GM19372 (cell line): ENCODE measurements at regions not wholly inside any gene's neighbourhood (a gene's known extent, or its start where the extent isn't known, plus 50 kb on each side); places are given as distances from the start of the nearest gene placed in this dataset.

Experiments used
- ATAC-seq: cut with Tn5 transposase; IDR thresholded peaks from one replicate; pipeline ENCODE4 v1.9.1; 2021; ENCODE audit warnings: mild to moderate bottlenecking, low read depth, moderate library complexity; ENCODE audit not compliant: unreplicated experiment

DNA sequence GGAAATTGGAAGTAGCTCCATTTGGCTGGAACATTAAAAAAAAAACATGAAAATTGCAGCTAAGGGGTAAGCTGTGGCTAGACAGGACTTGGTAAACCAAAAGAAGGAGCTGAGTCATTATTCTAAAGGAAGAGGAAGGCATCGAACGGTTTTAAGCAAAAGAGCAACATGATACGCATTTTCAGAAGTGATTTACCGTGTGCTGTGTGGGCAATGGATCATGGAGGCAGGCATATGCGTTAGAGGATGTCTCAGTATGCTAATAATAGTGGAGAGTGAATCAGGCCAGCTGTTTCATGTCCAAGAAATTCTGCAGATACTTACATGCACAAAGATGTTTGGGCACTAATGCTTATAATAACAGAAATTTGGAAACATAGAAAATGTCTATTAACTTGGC, 409.1 kb upstream of the ATP11B start:
- ATAC-seq, result no peak

DNA sequence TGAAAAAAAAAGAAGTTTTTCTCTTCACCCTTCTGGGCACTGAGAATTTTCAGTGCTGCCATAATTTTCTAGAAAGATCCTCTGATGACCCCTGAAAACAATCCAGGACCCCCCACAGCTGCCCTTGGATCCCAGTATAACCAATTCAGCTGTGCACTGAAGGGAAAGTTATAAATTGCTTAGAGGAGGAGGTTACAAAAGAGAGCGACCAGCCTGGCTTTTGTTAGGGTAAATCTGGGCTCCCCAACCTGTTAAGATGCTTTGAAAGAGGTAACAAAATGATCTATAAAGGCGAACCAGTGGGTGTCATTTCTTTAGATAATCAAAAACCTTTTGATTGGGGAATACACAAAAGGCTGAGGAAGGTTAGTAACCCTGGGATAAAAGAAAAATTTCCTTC, 407.9 kb upstream of the ATP11B start:
- ATAC-seq, result no peak

GRCh38 chr3:182388506-182388905, 404.8 kb upstream of the ATP11B start:
- no peak for ATAC-seq

DNA sequence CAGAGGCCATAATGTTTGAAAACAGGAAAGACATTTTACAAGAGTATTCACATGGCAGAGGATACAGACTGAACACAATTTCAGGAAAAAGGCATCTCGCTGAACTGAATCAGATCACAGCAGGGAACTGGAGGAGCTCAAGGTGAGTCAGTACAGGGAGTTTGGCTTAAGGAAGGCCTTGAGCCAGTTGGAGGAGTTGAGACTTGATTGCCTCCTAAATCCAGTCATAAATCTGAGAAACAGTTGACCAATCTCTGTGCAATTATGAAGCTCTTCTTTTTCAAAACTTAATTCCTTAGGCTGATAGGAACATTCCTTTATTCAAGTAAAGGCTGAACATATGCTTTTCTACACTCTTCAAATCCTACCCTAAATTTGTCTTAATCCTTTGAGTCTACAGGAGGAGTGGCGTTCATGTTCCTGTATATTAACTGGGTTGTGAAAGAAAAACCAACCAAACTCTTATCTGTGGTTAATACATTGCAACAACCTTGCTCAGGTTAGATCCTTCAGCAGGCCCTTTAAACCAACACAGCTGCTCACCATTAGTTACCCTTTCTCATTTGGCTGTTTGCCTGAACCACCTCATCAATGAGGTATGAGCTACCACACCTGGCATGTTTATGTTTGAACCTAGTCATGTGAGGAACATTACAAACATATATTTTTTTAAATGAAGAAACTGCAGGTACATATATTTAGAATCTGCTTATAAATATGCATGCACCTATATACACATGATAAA, 404.1 kb upstream of the ATP11B start:
- no peak for ATAC-seq

DNA sequence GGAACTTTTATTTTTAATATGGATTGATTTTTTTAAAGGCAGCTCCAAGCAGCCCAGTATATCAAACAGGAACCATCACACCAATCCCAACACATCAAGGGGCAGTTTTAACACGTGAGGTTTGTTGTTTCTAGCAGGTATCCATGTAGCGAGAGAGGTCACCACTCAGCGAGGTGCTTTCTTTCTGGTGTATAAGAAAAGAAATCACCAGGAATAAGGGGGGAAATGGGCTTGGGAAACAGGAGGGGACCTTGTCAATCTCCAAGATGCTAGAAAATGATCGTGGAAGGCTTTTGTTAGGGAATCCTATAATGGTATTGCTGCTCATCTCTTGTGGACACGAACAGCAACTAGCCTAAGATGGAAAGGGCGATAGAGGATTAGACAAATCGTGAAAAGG, 402.9 kb upstream of the ATP11B start:
- no peak for ATAC-seq

- no peak for ATAC-seq
Measured at GRCh38 chr3:182392182-182392937, 400.9 kb upstream of the ATP11B start.

GRCh38 chr3:182393151-182393550, 400.2 kb upstream of the ATP11B start:
- no peak for ATAC-seq

GRCh38 chr3:182393830-182394367, 399.4 kb upstream of the ATP11B start:
- ATAC-seq, result no peak

- ATAC-seq, result no peak
Measured at GRCh38 chr3:182397164-182397563, 396.1 kb upstream of the ATP11B start.

GRCh38 chr3:182399978-182400737, 393.1 kb upstream of the ATP11B start:
- no peak for ATAC-seq

DNA sequence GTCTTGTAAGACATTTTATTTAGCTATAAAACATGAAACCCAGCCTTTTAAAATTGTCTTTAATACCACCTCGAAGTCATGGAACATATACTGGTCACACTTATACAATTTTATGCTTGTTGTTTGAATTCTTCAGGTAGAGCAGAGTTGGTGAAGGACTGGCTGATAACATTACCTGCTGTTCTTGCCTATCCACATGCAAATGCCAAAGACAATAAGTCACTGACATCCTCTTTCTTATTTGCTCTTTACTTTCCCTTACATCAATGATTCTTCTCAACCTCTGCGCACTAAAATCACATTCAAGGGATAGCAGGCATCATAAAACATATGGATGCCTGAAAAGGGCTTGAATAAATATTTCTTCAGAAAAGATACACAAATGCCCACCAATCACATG, 392.5 kb upstream of the ATP11B start:
- no peak for ATAC-seq

- no peak for ATAC-seq
Measured at GRCh38 chr3:182404031-182404430, 389.3 kb upstream of the ATP11B start.

DNA sequence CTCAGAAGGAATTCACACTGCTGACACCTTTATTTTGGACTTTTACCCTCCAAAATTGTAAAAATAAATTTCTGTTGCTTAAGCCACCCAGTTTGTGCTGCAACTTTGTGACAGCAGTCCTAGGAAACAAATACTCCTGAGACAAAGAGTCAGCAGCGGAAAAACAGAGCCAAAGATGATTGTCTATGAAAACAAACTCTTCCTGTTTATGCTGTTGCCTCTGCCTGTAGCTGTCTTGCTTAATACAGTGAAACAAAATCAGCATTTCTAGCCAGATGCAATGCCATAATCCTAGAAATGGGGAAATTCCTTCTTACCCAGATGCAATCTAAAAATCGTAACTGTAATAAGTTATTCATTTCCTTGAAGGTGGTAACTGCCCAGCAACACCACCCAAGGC, 387.5 kb upstream of the ATP11B start:
- no peak for ATAC-seq

DNA sequence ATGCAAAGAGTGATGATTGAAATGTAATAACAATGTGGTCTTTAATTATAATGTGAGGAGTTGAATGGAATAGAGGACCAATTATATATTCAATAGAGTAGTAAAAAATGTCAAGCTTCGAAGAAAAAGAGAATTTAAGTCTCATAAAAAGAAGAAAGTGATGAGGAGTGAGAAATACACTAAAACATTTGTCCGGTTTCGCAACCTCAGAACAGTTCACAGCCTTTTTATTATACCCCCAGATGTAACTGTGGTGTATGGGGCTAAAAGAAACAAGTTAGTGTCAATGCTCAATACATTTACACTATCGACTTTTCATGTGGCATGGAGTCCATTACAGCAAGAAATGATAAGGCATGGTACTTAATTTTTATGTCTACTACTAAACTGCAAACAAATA, 386.5 kb upstream of the ATP11B start:
- no peak for ATAC-seq

DNA sequence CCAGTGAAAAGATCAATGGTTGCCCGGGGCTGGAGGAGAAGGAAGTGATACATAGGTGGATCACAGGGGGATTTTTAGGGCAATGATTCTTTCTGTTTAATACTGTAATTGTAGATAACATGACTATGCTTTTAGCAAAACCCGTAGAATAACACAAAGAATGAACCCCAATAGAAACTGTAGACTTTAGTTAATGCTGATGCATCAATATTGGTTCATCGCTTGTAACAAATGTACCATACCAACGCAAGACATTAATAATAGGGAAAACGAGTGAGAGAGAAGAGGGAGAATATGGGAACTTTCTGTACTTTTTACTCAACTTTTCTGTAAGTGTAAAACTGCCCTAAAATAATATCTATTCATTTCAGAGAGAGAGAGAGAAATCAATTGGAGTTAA, 383.3 kb upstream of the ATP11B start:
- ATAC-seq, result no peak

DNA sequence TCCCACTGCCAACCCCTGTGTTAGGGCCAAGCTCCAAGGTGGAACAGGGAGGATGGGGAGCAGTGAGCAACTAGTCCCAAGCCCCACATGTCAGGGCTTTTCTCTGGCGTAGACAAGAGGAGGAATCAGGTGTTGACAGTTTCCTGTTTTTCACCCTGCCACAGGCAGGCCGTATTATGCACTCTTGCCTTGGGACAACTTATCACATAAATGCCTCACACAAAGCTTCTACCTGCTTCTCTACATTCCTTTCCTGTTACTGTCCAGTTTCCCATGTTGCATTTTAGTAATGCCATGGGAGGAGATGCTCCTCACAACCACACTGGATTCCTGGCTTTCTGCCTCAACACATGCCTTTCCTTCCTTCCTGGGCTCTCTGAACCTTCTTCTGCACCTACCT, 381.2 kb upstream of the ATP11B start:
- no peak for ATAC-seq

DNA sequence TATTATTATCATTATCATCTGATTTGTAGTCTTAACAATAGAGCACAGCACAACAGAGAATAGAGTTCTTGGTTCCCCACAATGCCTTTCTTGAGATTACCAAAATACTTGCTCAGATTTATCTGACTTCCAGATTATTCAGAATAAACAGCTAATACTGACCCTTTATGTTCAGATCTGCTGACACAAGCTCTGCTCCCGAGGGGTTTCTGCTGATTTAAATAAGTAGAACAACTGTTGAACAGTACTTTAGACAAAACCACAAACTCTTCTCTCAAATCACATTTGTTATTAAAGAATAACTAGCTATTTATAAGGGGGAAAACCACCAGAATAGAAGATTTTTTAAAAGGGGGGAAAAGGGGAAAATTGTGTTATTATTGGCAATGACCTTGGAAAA, 380.2 kb upstream of the ATP11B start:
- ATAC-seq, result no peak

DNA sequence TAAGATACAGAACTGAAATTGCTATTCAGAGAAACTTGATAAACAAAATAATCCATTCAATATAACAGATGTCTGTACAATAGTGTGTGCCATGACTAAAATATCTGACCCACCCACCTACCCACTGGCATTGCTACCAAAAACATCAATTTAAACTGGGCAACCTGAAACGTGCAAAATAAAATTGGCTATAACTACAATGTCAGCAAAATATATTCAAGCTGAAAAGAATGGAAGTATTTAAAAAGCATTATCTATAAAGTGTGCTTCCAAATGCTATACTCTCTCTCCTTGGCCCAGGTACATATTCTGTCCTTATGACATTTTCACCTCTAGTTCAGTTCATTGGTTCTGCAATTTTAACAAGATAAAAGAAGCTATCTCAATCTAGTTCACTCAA, 379.6 kb upstream of the ATP11B start:
- ATAC-seq, result no peak

- no peak for ATAC-seq
Measured at GRCh38 chr3:182414586-182414985, 378.7 kb upstream of the ATP11B start.

DNA sequence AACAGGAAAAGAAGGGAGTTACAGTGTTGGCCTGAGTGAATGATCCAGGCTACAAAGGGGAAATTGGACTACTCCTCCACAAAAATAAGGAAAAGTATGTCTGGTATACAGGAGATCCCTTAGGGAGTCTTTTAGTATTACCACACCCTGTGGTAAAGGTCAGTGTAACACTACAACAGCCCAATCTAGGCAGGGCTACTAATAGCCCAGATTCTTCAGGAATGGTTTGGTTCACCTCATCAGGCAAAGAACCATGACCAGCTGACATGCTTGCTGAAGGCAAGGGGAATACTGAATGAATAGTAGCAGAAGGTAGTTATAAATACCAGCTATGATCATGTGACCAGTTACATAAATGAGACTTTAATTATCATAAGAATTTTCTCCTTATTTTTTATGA, 372.6 kb upstream of the ATP11B start:
- no peak for ATAC-seq

GRCh38 chr3:182424006-182424405, 369.3 kb upstream of the ATP11B start:
- ATAC-seq, result no peak
